ENCODE measurements at regions not wholly inside any gene's neighbourhood (a gene's known extent, or its start where the extent isn't known, plus 50 kb on each side); places are given as distances from the start of the nearest gene placed in this dataset.

GRCh38 chr10:9230625-9231024, 1176.1 kb downstream of the GATA3 start:
- TF ChIP-seq, protein P1, sequence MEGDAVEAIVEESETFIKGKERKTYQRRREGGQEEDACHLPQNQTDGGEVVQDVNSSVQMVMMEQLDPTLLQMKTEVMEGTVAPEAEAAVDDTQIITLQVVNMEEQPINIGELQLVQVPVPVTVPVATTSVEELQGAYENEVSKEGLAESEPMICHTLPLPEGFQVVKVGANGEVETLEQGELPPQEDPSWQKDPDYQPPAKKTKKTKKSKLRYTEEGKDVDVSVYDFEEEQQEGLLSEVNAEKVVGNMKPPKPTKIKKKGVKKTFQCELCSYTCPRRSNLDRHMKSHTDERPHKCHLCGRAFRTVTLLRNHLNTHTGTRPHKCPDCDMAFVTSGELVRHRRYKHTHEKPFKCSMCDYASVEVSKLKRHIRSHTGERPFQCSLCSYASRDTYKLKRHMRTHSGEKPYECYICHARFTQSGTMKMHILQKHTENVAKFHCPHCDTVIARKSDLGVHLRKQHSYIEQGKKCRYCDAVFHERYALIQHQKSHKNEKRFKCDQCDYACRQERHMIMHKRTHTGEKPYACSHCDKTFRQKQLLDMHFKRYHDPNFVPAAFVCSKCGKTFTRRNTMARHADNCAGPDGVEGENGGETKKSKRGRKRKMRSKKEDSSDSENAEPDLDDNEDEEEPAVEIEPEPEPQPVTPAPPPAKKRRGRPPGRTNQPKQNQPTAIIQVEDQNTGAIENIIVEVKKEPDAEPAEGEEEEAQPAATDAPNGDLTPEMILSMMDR (conservative IDR thresholded peaks at IDR 0.05), result no peak
- TF ChIP-seq EZH2 (IDR thresholded peaks at IDR 0.05; ENCODE audit: low read depth), result no peak
